Heart left ventricle (tissue), 13 donors: ENCODE measurements at regions not wholly inside any gene's neighbourhood (a gene's known extent, or its start where the extent isn't known, plus 50 kb on each side); places are given as distances from the start of the nearest gene placed in this dataset.
A peak's percentile ranks its signal among the peaks of the same experiment; 100 is the strongest.

Experiments
- POLR2A ChIP-seq, 2 donors: fragments of 450-650 bp; IDR thresholded peaks; one replicate each; pipeline ENCODE4 v1.6.1; 2017; ENCODE audit warnings: antibody characterized with exemption in 2 of 2, mild to moderate bottlenecking in 2 of 2, moderate library complexity in 2 of 2
- TF ChIP-seq, protein P1 (sequence below), 12 donors: fragments of 200-600 bp; sonication (generic) in 4 of 12; IDR thresholded peaks; one replicate each; pipeline versions ENCODE4 v1.5.0 to v1.8.0; 2018 to 2022; ENCODE audit warnings: antibody characterized with exemption in 12 of 12, mild to moderate bottlenecking in 5 of 12
- donor health status: ischemic (EF 13 %, LVEDD 7.1; RV severe dilation, severe dysfunction).
- donor health status: DM: no; HTN: yes; CAD: no.
- donor health status: DM: no; HTN: no; CAD: no.
- donor health status: ischemic (EF 25% LVEDD 6.9; RV normal size, moderate dysfunction).
- donor health status: ischemic (EF 25% LVEDD 5.7; RV mildly dilated, moderate dysfunction).
- donor health status: ischemic (EF 35%, LVEDD 5.7; RV mildly dilated, moderate dysfunction).
- donor health status: nonischemic (EF 11% LVEDD 7.7; RV severe dilation, severe dysfunction).
- donor health status: DM: yes; HTN: yes; CAD: no.
- donor health status: PGD.
- donor health status: ischemic (EF 29% LVEDD 5.4; RV normal size, mild dysfunction).
- donor health status: nonischemic (EF 23%, LVEDD 6.1; RV moderate dilation, normal function).

DNA sequence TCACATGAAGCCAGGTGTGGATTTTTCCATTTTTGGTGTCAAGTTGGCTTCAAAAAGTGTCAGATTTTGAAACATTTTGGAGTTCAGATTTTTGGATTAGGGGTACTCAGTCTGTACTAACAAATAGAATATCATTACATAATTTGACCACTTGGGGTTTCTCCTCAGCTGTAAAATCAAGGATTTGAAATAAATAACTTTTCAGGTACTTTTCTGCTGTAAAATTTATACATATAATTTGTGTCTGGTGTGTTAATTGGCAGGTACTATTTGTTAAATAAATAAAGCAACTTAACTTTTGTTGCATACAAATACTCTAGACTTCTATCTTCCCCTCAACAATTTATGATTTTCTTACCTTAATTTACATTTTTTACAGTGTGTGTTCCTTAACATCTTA, 234.1 kb upstream of the PRICKLE1 start:
- TF ChIP-seq, protein P1, sequence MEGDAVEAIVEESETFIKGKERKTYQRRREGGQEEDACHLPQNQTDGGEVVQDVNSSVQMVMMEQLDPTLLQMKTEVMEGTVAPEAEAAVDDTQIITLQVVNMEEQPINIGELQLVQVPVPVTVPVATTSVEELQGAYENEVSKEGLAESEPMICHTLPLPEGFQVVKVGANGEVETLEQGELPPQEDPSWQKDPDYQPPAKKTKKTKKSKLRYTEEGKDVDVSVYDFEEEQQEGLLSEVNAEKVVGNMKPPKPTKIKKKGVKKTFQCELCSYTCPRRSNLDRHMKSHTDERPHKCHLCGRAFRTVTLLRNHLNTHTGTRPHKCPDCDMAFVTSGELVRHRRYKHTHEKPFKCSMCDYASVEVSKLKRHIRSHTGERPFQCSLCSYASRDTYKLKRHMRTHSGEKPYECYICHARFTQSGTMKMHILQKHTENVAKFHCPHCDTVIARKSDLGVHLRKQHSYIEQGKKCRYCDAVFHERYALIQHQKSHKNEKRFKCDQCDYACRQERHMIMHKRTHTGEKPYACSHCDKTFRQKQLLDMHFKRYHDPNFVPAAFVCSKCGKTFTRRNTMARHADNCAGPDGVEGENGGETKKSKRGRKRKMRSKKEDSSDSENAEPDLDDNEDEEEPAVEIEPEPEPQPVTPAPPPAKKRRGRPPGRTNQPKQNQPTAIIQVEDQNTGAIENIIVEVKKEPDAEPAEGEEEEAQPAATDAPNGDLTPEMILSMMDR (IDR thresholded peaks at IDR 0.05): peak in 1 of 12 donors; percentile 14
- no peak for TF ChIP-seq POLR2A (IDR thresholded peaks at IDR 0.05)
